ENCODE measurements at regions not wholly inside any gene's neighbourhood (a gene's known extent, or its start where the extent isn't known, plus 50 kb on each side); places are given as distances from the start of the nearest gene placed in this dataset.

GRCh38 chr14:42541535-42542001 lies 934.9 kb downstream of the LRFN5 start:
- Histone ChIP-seq H3K27me3 (ENCODE audit: control insufficient read depth, insufficient read depth, low read length) (no peaks in the 10 kb centered on the region), H3K4ac (ENCODE audit: low read depth, low read length) (no peak overlapping the region), H3K4me1 (ENCODE audit: control insufficient read depth, insufficient read depth, low read length) (no peaks in the 10 kb centered on the region), H3K36me3 (ENCODE audit: control insufficient read depth, insufficient read depth, low read length) (no peaks in the 10 kb centered on the region), H4K91ac (ENCODE audit: insufficient read depth, low read depth, low read length) (no peak overlapping the region), H3K4me2 (ENCODE audit: low read depth, low read length) (no peak overlapping the region), H2BK15ac (ENCODE audit: low read depth, low read length) (no peak overlapping the region), H3K18ac (ENCODE audit: low read depth, low read length) (no peak overlapping the region), H2AK9ac (replicated peaks; ENCODE audit: low read depth, low read length, poor library complexity) (no peak overlapping the region), H3K27ac (ENCODE audit: insufficient read depth, low read length) (no peak overlapping the region), H4K20me1 (ENCODE audit: insufficient read depth, low read length) (no peaks in the 10 kb centered on the region), H2BK20ac (ENCODE audit: low read depth, low read length) (no peak overlapping the region), H2BK120ac (ENCODE audit: low read depth, low read length) (no peak overlapping the region), H4K8ac (ENCODE audit: low read depth in 2 of 2, low read length in 2 of 2) (no peak overlapping the region), H3K9me3 (ENCODE audit: control insufficient read depth, insufficient read depth, low read length) (no peaks in the 10 kb centered on the region), H2BK5ac (ENCODE audit: low read depth, low read length, poor library complexity, severe bottlenecking) (no peak overlapping the region), H3K9ac (ENCODE audit: low read depth, low read length) (no peak overlapping the region), H2AK5ac (ENCODE audit: low read depth, low read length) (no peak overlapping the region), H3K56ac (ENCODE audit: extremely low read depth, insufficient read depth, low read length) (no peak overlapping the region), H3K9me1 (ENCODE audit: insufficient read depth, low read length) (no peaks in the 10 kb centered on the region), H4K5ac (ENCODE audit: low read depth, low read length) (no peak overlapping the region), H2AFZ (replicated peaks; ENCODE audit: low read length, poor library complexity) (no peak overlapping the region), H3K79me1 (ENCODE audit: low read depth in 1 of 2, low read length in 2 of 2) (no peaks in the 10 kb centered on the region), H3K4me3 (ENCODE audit: insufficient read depth, low read depth, low read length) (no peak overlapping the region), H3K23ac (ENCODE audit: low read depth, low read length) (no peak overlapping the region), H3K14ac (replicated peaks; ENCODE audit: low read depth, low read length) (no peak overlapping the region)
- POLR2A ChIA-PET (ENCODE audit: unreplicated experiment): no interaction called here
- dilution Hi-C loops (cut with HindIII; ENCODE audit: low sequenced_read_pairs, unreplicated experiment): no loop called here
- CTCF ChIA-PET: no interaction called here
- WGBS, 2 experiments (ENCODE audit: extremely low coverage in 2 of 2, insufficient read length in 1 of 2): no CpG with 5 or more reads among the region's 3 CpGs
- peak; percentile 69 for DNase-seq
- BruUV-seq (replicated peaks): no TSS peak
- intact Hi-C loops (cut with micrococcal nuclease): no loop called here
- TF ChIP-seq CHD1 (IDR thresholded peaks at IDR 0.05; ENCODE audit: low read depth, low read length) (no peak), MXI1 (IDR thresholded peaks at IDR 0.05; ENCODE audit: borderline replicate concordance, low read depth, low read length) (no peak), RAD21 (IDR thresholded peaks at IDR 0.05; ENCODE audit: low read length) (no peak), BHLHE40 (IDR thresholded peaks at IDR 0.05; ENCODE audit: low read depth, low read length) (no peak), MAZ (IDR thresholded peaks at IDR 0.05; ENCODE audit: borderline replicate concordance, low read depth, low read length) (no peak), FOS (IDR thresholded peaks at IDR 0.05; ENCODE audit: low read depth, low read length) (no peak), RCOR1 (IDR thresholded peaks at IDR 0.05; ENCODE audit: insufficient replicate concordance, low read length) (no peak)
- TF ChIP-seq, protein P1, sequence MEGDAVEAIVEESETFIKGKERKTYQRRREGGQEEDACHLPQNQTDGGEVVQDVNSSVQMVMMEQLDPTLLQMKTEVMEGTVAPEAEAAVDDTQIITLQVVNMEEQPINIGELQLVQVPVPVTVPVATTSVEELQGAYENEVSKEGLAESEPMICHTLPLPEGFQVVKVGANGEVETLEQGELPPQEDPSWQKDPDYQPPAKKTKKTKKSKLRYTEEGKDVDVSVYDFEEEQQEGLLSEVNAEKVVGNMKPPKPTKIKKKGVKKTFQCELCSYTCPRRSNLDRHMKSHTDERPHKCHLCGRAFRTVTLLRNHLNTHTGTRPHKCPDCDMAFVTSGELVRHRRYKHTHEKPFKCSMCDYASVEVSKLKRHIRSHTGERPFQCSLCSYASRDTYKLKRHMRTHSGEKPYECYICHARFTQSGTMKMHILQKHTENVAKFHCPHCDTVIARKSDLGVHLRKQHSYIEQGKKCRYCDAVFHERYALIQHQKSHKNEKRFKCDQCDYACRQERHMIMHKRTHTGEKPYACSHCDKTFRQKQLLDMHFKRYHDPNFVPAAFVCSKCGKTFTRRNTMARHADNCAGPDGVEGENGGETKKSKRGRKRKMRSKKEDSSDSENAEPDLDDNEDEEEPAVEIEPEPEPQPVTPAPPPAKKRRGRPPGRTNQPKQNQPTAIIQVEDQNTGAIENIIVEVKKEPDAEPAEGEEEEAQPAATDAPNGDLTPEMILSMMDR (conservative IDR thresholded peaks at IDR 0.05; ENCODE audit: low read depth, low read length): no peak
- TF ChIP-seq, protein P2, sequence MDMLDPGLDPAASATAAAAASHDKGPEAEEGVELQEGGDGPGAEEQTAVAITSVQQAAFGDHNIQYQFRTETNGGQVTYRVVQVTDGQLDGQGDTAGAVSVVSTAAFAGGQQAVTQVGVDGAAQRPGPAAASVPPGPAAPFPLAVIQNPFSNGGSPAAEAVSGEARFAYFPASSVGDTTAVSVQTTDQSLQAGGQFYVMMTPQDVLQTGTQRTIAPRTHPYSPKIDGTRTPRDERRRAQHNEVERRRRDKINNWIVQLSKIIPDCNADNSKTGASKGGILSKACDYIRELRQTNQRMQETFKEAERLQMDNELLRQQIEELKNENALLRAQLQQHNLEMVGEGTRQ (IDR thresholded peaks at IDR 0.05; ENCODE audit: low read depth, low read length): no peak
- no peak for ATAC-seq (ENCODE audit: low read depth)
- in situ Hi-C loops (cut with MboI; ENCODE audit: low sequenced_read_pairs): no loop called here
